Gastrocnemius medialis (tissue), 4 donors: ENCODE measurements at regions not wholly inside any gene's neighbourhood (a gene's known extent, or its start where the extent isn't known, plus 50 kb on each side); places are given as distances from the start of the nearest gene placed in this dataset.

Experiments used
- ATAC-seq, 2 donors: fragments of 150-250 bp; one replicate each; pipeline ENCODE4 v1.9.1; 2016
- DNase-seq, 2 donors: peaks; one replicate each; pipeline ENCODE4 v3.0.0-alpha.2; 2019
- H3K27ac ChIP-seq, 4 donors: fragments of 200-600 bp; sonication (generic); 1 replicate in 1 of 4; 2 replicates in 3 of 4; pipeline ENCODE4 v1.5.1; 2016 to 2018; ENCODE audit warnings: mild to moderate bottlenecking in 2 of 4, moderate library complexity in 1 of 4
- H3K27me3 ChIP-seq, 3 donors: fragments of 200-600 bp; sonication (generic) in 2 of 3; 1 replicate in 1 of 3; 2 replicates in 2 of 3; pipeline versions ENCODE4 v1.5.1 to v1.6.0; 2016 to 2019; ENCODE audit warnings: mild to moderate bottlenecking in 1 of 3, moderate library complexity in 1 of 3
- H3K36me3 ChIP-seq, 2 donors: fragments of 200-600 bp; sonication (generic) in 1 of 2; one replicate each; pipeline ENCODE4 v1.5.1; 2017 to 2018
- H3K4me1 ChIP-seq, 2 donors: fragments of 200-600 bp; sonication (generic) in 1 of 2; one replicate each; pipeline ENCODE4 v1.5.1; 2016 to 2017; ENCODE audit warnings: mild to moderate bottlenecking in 2 of 2
- H3K4me3 ChIP-seq, 4 donors: fragments of 200-600 bp; sonication (generic) in 3 of 4; 1 replicate in 1 of 4; 2 replicates in 3 of 4; pipeline ENCODE4 v1.5.1; 2016 to 2019; ENCODE audit warnings: mild to moderate bottlenecking in 2 of 4
- H3K9me3 ChIP-seq, 3 donors: fragments of 200-600 bp; sonication (generic) in 2 of 3; 1 replicate in 1 of 3; 2 replicates in 2 of 3; pipeline ENCODE4 v1.5.1; 2016 to 2019
- CTCF ChIP-seq, 5 experiments: fragments of 450-650 bp in 3 of 5; fragments of 200-600 bp in 2 of 5; sonication (generic) in 2 of 5; IDR thresholded peaks in 4 of 5; conservative IDR thresholded peaks in 1 of 5; 1 replicate in 4 of 5; 2 replicates in 1 of 5; pipeline ENCODE4 v1.5.1; 2016 to 2019; ENCODE audit warnings: antibody characterized with exemption in 5 of 5, mild to moderate bottlenecking in 3 of 5, moderate library complexity in 3 of 5
- POLR2A ChIP-seq, 2 donors: fragments of 450-650 bp; IDR thresholded peaks; one replicate each; pipeline ENCODE4 v1.6.1; 2017; ENCODE audit warnings: antibody characterized with exemption in 2 of 2, mild to moderate bottlenecking in 2 of 2, moderate library complexity in 2 of 2
- in situ Hi-C, 4 donors: fragments of 200-750 bp; cut with MboI; loops; one replicate each; pipeline versions ENCODE4 v1.15.0 to v1.8.0; 2017; ENCODE audit warnings: low sequenced_read_pairs in 4 of 4
- intact Hi-C: fragments of 100-400 bp; cut with DNase I; formaldehyde crosslinking; loops from one replicate; pipeline ENCODE4 v1.15.1; 2023; ENCODE audit warnings: low total_unique reads

- H3K27ac ChIP-seq = no peak overlapping the region
- no peaks in the 10 kb centered on the region for H3K4me1 ChIP-seq
- H3K36me3 ChIP-seq = no peaks in the 10 kb centered on the region
- no peak for DNase-seq
- H3K27me3 ChIP-seq = no peaks in the 10 kb centered on the region
- in situ Hi-C loops (no loop called here), intact Hi-C loops (no loop called here)
- H3K9me3 ChIP-seq = no peaks in the 10 kb centered on the region
- H3K4me3 ChIP-seq = no peak overlapping the region
- ATAC-seq = no peak
- TF ChIP-seq CTCF (IDR thresholded peaks at IDR 0.05 in 4 of 5, conservative IDR thresholded peaks at IDR 0.05 in 1 of 5) (no peak), POLR2A (IDR thresholded peaks at IDR 0.05) (no peak)
Observed at GRCh38 chr11:112685111-112685510, 276.1 kb upstream of the NCAM1 start.

- H3K27ac ChIP-seq = no peak overlapping the region
- no peaks in the 10 kb centered on the region for H3K9me3 ChIP-seq
- H3K4me1 ChIP-seq = no peaks in the 10 kb centered on the region
- in situ Hi-C loops (no loop called here), intact Hi-C loops (no loop called here)
- H3K27me3 ChIP-seq = no peaks in the 10 kb centered on the region
- DNase-seq (no peak), ATAC-seq (no peak)
- H3K36me3 ChIP-seq = no peaks in the 10 kb centered on the region
- H3K4me3 ChIP-seq = no peak overlapping the region
- TF ChIP-seq POLR2A (IDR thresholded peaks at IDR 0.05) (no peak), CTCF (IDR thresholded peaks at IDR 0.05 in 4 of 5, conservative IDR thresholded peaks at IDR 0.05 in 1 of 5) (no peak)
Observed at GRCh38 chr11:112689851-112690250, 271.4 kb upstream of the NCAM1 start.

- intact Hi-C loops = no loop called here
Observed at GRCh38 chr11:112693781-112694180, 267.4 kb upstream of the NCAM1 start.

GRCh38 chr11:112694245-112694644 lies 267.0 kb upstream of the NCAM1 start:
- Histone ChIP-seq H3K27me3 (no peaks in the 10 kb centered on the region), H3K4me1 (no peaks in the 10 kb centered on the region), H3K36me3 (no peaks in the 10 kb centered on the region), H3K9me3 (no peaks in the 10 kb centered on the region), H3K4me3 (no peak overlapping the region), H3K27ac (no peak overlapping the region)
- in situ Hi-C loops (no loop called here), intact Hi-C loops (no loop called here)
- no peak for ATAC-seq
- TF ChIP-seq CTCF (IDR thresholded peaks at IDR 0.05 in 4 of 5, conservative IDR thresholded peaks at IDR 0.05 in 1 of 5) (no peak), POLR2A (IDR thresholded peaks at IDR 0.05) (no peak)
- no peak for DNase-seq

More at GRCh38 chr11:112693781-112694180, 267.4 kb upstream of the NCAM1 start:
- no peaks in the 10 kb centered on the region for H3K36me3 ChIP-seq
- no peaks in the 10 kb centered on the region for H3K4me1 ChIP-seq
- DNase-seq (no peak), ATAC-seq (no peak)
- H3K9me3 ChIP-seq = no peaks in the 10 kb centered on the region
- H3K27ac ChIP-seq = no peak overlapping the region
- TF ChIP-seq POLR2A (IDR thresholded peaks at IDR 0.05) = no peak
- no peak for TF ChIP-seq CTCF (IDR thresholded peaks at IDR 0.05 in 4 of 5, conservative IDR thresholded peaks at IDR 0.05 in 1 of 5)
- in situ Hi-C loops = no loop called here
- H3K4me3 ChIP-seq = no peak overlapping the region
- no peaks in the 10 kb centered on the region for H3K27me3 ChIP-seq

GRCh38 chr11:112694813-112695212 lies 266.4 kb upstream of the NCAM1 start:
- no peak overlapping the region for H3K27ac ChIP-seq
- H3K4me1 ChIP-seq = no peaks in the 10 kb centered on the region
- no peaks in the 10 kb centered on the region for H3K36me3 ChIP-seq
- no peaks in the 10 kb centered on the region for H3K9me3 ChIP-seq
- ATAC-seq = no peak
- H3K27me3 ChIP-seq = no peaks in the 10 kb centered on the region
- intact Hi-C loops = no loop called here
- DNase-seq = no peak
- TF ChIP-seq POLR2A (IDR thresholded peaks at IDR 0.05) (no peak), CTCF (IDR thresholded peaks at IDR 0.05 in 4 of 5, conservative IDR thresholded peaks at IDR 0.05 in 1 of 5) (no peak)
- in situ Hi-C loops = no loop called here
- no peak overlapping the region for H3K4me3 ChIP-seq
